Activated naive CD4-positive, alpha-beta T cell treated with anti-CD3 and anti-CD28 coated beads, Interleukin-2, amount 10 ng/mL, durations not matched to agents 7 days and 5 days (primary cell): ENCODE measurements at regions not wholly inside any gene's neighbourhood (a gene's known extent, or its start where the extent isn't known, plus 50 kb on each side); places are given as distances from the start of the nearest gene placed in this dataset.
"Not testable (repeated sequence)": the region's sequence is repeated elsewhere in the genome, so short reads cannot be mapped to it uniquely, and the experiment has no call there.

Experiments
- CTCF ChIA-PET: fragments of 350-600 bp; sonication (Branson Sonifier 250); formaldehyde crosslinking; loops from one replicate; lab custom pipeline; 2021; ENCODE audit warnings: antibody characterized with exemption; lab: Charles Lee
- DNase-seq: peaks from one replicate; pipeline ENCODE4 v3.0.0-alpha.2; 2020
- H3K27ac Mint-ChIP-seq: one replicate; pipeline ENCODE4 v1.8.0; 2021; ENCODE audit warnings: mild to moderate bottlenecking, moderate library complexity, mixed read lengths
- H3K27me3 Mint-ChIP-seq: one replicate; pipeline ENCODE4 v1.8.0; 2021; ENCODE audit warnings: mild to moderate bottlenecking, mixed read lengths
- H3K36me3 Mint-ChIP-seq: one replicate; pipeline ENCODE4 v1.8.0; 2021; ENCODE audit warnings: mixed read lengths
- H3K4me1 Mint-ChIP-seq: one replicate; pipeline ENCODE4 v1.8.0; 2021; ENCODE audit warnings: mixed read lengths
- H3K4me3 Mint-ChIP-seq: one replicate; pipeline ENCODE4 v1.8.0; 2021; ENCODE audit warnings: mild to moderate bottlenecking, moderate library complexity, mixed read lengths
- H3K9me3 Mint-ChIP-seq: one replicate; pipeline ENCODE4 v1.8.0; 2021; ENCODE audit warnings: mixed read lengths

GRCh38 chr3:67064105-67064504 is 66.0 kb downstream of the KBTBD8 start:
- Mint-ChIP-seq H3K27ac (no peak overlapping the region), H3K27me3 (peaks cover 4% of the 10 kb centered on the region), H3K9me3 (peaks cover 7% of the 10 kb centered on the region), H3K36me3 (no peaks in the 10 kb centered on the region), H3K4me1 (peaks cover 2% of the 10 kb centered on the region), H3K4me3 (no peak overlapping the region)
- CTCF ChIA-PET: no interaction called here
- DNase-seq: no peak

- CTCF ChIA-PET: no interaction called here
- Mint-ChIP-seq H3K36me3 (no peaks in the 10 kb centered on the region), H3K9me3 (peaks cover 1% of the 10 kb centered on the region), H3K4me3 (no peak overlapping the region), H3K4me1 (peaks cover 2% of the 10 kb centered on the region), H3K27me3 (peaks cover 4% of the 10 kb centered on the region), H3K27ac (no peak overlapping the region)
- DNase-seq: no peak
Observed at GRCh38 chr3:67067251-67067650, 69.1 kb downstream of the KBTBD8 start.

GRCh38 chr3:67072640-67073039 is 74.5 kb downstream of the KBTBD8 start:
- CTCF ChIA-PET: interaction anchor here (1.1 kb wide), 1 partner anchor 100 kb away, joined by 3 read pairs; no protein-coding TSS in a partner anchor
- H3K36me3 Mint-ChIP-seq, H3K4me3 Mint-ChIP-seq: not testable (repeated sequence)

GRCh38 chr3:67073812-67074211 is 75.7 kb downstream of the KBTBD8 start:
- Mint-ChIP-seq H3K4me3 (no peak overlapping the region), H3K27ac (no peak overlapping the region), H3K9me3 (no peaks in the 10 kb centered on the region), H3K4me1 (peaks cover 4% of the 10 kb centered on the region), H3K27me3 (no peaks in the 10 kb centered on the region), H3K36me3 (peaks cover 1% of the 10 kb centered on the region)
- DNase-seq: no peak
- CTCF ChIA-PET: no interaction called here

More at GRCh38 chr3:67072640-67073039, 74.5 kb downstream of the KBTBD8 start:
- H3K27ac Mint-ChIP-seq, H3K27me3 Mint-ChIP-seq, H3K4me1 Mint-ChIP-seq, DNase-seq, H3K9me3 Mint-ChIP-seq: not testable (repeated sequence)

GRCh38 chr3:67075295-67075694 is 77.2 kb downstream of the KBTBD8 start:
- Mint-ChIP-seq H3K27me3 (no peaks in the 10 kb centered on the region), H3K36me3 (peaks cover 3% of the 10 kb centered on the region), H3K4me1 (peaks cover 10% of the 10 kb centered on the region), H3K4me3 (no peak overlapping the region), H3K27ac (no peak overlapping the region), H3K9me3 (peaks cover 6% of the 10 kb centered on the region)
- DNase-seq: no peak
- CTCF ChIA-PET: no interaction called here

- Mint-ChIP-seq H3K27ac (no peak overlapping the region), H3K9me3 (peaks cover 6% of the 10 kb centered on the region), H3K4me1 (peaks cover 10% of the 10 kb centered on the region), H3K27me3 (no peaks in the 10 kb centered on the region), H3K4me3 (no peak overlapping the region), H3K36me3 (peaks cover 3% of the 10 kb centered on the region)
- no peak for DNase-seq
- CTCF ChIA-PET: no interaction called here
Observed at GRCh38 chr3:67076607-67077006, 78.5 kb downstream of the KBTBD8 start.

- DNase-seq: no peak
- Mint-ChIP-seq H3K27me3 (no peaks in the 10 kb centered on the region), H3K36me3 (peaks cover 11% of the 10 kb centered on the region), H3K9me3 (peaks cover 12% of the 10 kb centered on the region), H3K27ac (no peak overlapping the region), H3K4me3 (no peak overlapping the region), H3K4me1 (peaks cover 17% of the 10 kb centered on the region)
- CTCF ChIA-PET: no interaction called here
Observed at GRCh38 chr3:67077656-67078055, 79.5 kb downstream of the KBTBD8 start.

- Mint-ChIP-seq H3K27me3 (no peaks in the 10 kb centered on the region), H3K4me1 (peaks cover 31% of the 10 kb centered on the region), H3K36me3 (peaks cover 35% of the 10 kb centered on the region), H3K9me3 (peaks cover 49% of the 10 kb centered on the region), H3K27ac (peak overlapping the region; percentile 93), H3K4me3 (no peak overlapping the region)
- no peak for DNase-seq
- CTCF ChIA-PET: no interaction called here
Observed at GRCh38 chr3:67082533-67083024, 84.5 kb downstream of the KBTBD8 start.

GRCh38 chr3:67083277-67083676 is 85.2 kb downstream of the KBTBD8 start:
- Mint-ChIP-seq H3K36me3 (peaks cover 37% of the 10 kb centered on the region), H3K9me3 (peaks cover 52% of the 10 kb centered on the region), H3K27ac (peak overlapping the region; percentile 93), H3K4me1 (peaks cover 31% of the 10 kb centered on the region), H3K27me3 (no peaks in the 10 kb centered on the region), H3K4me3 (peak overlapping the region; percentile 32)
- DNase-seq: peak; percentile 69
- CTCF ChIA-PET: interaction anchor here (1.0 kb wide), 1 partner anchor 111 kb away, joined by 3 read pairs; no protein-coding TSS in a partner anchor

- no peak overlapping the region for H3K27ac Mint-ChIP-seq
- peaks cover 39% of the 10 kb centered on the region for H3K9me3 Mint-ChIP-seq
- H3K36me3 Mint-ChIP-seq: peaks cover 25% of the 10 kb centered on the region
- no peak for DNase-seq
- CTCF ChIA-PET: no interaction called here
- no peak overlapping the region for H3K4me3 Mint-ChIP-seq
- peaks cover 5% of the 10 kb centered on the region for H3K27me3 Mint-ChIP-seq
- H3K4me1 Mint-ChIP-seq: peaks cover 17% of the 10 kb centered on the region
Observed at GRCh38 chr3:67087788-67088187, 89.7 kb downstream of the KBTBD8 start.

- H3K27me3 Mint-ChIP-seq: peaks cover 5% of the 10 kb centered on the region
- H3K4me1 Mint-ChIP-seq: no peaks in the 10 kb centered on the region
- peaks cover 21% of the 10 kb centered on the region for H3K9me3 Mint-ChIP-seq
- no peak overlapping the region for H3K4me3 Mint-ChIP-seq
- CTCF ChIA-PET: no interaction called here
- no peak for DNase-seq
- H3K36me3 Mint-ChIP-seq: peaks cover 5% of the 10 kb centered on the region
- no peak overlapping the region for H3K27ac Mint-ChIP-seq
Observed at GRCh38 chr3:67090474-67090873, 92.4 kb downstream of the KBTBD8 start.

GRCh38 chr3:67093305-67093704 is 95.2 kb downstream of the KBTBD8 start:
- no peaks in the 10 kb centered on the region for H3K36me3 Mint-ChIP-seq
- H3K4me3 Mint-ChIP-seq: no peak overlapping the region
- no peak for DNase-seq
- no peaks in the 10 kb centered on the region for H3K9me3 Mint-ChIP-seq
- H3K27ac Mint-ChIP-seq: no peak overlapping the region
- H3K27me3 Mint-ChIP-seq: peaks cover 8% of the 10 kb centered on the region
- CTCF ChIA-PET: interaction anchor here (2.2 kb wide), 1 partner anchor 21 kb away, joined by 6 read pairs; no protein-coding TSS in a partner anchor
- H3K4me1 Mint-ChIP-seq: no peaks in the 10 kb centered on the region

GRCh38 chr3:67094167-67094566 is 96.1 kb downstream of the KBTBD8 start:
- no peak for DNase-seq
- Mint-ChIP-seq H3K9me3 (no peaks in the 10 kb centered on the region), H3K27me3 (peaks cover 8% of the 10 kb centered on the region), H3K4me1 (no peaks in the 10 kb centered on the region), H3K4me3 (no peak overlapping the region), H3K27ac (no peak overlapping the region), H3K36me3 (no peaks in the 10 kb centered on the region)
- CTCF ChIA-PET: interaction anchor here (2.2 kb wide), 1 partner anchor 20 kb away, joined by 6 read pairs; no protein-coding TSS in a partner anchor

GRCh38 chr3:67094774-67095173 is 96.7 kb downstream of the KBTBD8 start:
- no peaks in the 10 kb centered on the region for H3K9me3 Mint-ChIP-seq
- H3K4me1 Mint-ChIP-seq: no peaks in the 10 kb centered on the region
- no peak overlapping the region for H3K4me3 Mint-ChIP-seq
- H3K36me3 Mint-ChIP-seq: no peaks in the 10 kb centered on the region
- H3K27me3 Mint-ChIP-seq: peaks cover 8% of the 10 kb centered on the region
- H3K27ac Mint-ChIP-seq: no peak overlapping the region
- DNase-seq: no peak
- CTCF ChIA-PET: interaction anchor here (2.0 kb wide), 1 partner anchor 14 kb away, joined by 9 read pairs; no protein-coding TSS in a partner anchor

- Mint-ChIP-seq H3K36me3 (no peaks in the 10 kb centered on the region), H3K27ac (no peak overlapping the region), H3K9me3 (no peaks in the 10 kb centered on the region), H3K27me3 (no peaks in the 10 kb centered on the region), H3K4me1 (no peaks in the 10 kb centered on the region), H3K4me3 (no peak overlapping the region)
- no peak for DNase-seq
- CTCF ChIA-PET: no interaction called here
Observed at GRCh38 chr3:67104388-67104787, 106.3 kb downstream of the KBTBD8 start.
